T-helper 1 cell treated with Interleukin-12 subunit alpha and Interleukin-12 subunit beta and Interleukin-4 antibody, amounts not matched to agents 30 μg/mL and 1 μg/mL, for 36 hours (primary cell): ENCODE measurements at regions not wholly inside any gene's neighbourhood (a gene's known extent, or its start where the extent isn't known, plus 50 kb on each side); places are given as distances from the start of the nearest gene placed in this dataset.
"Not testable (repeated sequence)": the region's sequence is repeated elsewhere in the genome, so short reads cannot be mapped to it uniquely, and the experiment has no call there.

ENCODE experiments used
- H3K27ac Mint-ChIP-seq: one replicate; pipeline ENCODE4 v1.8.0; 2021; ENCODE audit warnings: mild to moderate bottlenecking, mixed read lengths
- H3K27me3 Mint-ChIP-seq: one replicate; pipeline ENCODE4 v1.8.0; 2021; ENCODE audit warnings: low read depth, mixed read lengths
- H3K36me3 Mint-ChIP-seq: one replicate; pipeline ENCODE4 v1.8.0; 2021; ENCODE audit warnings: low read depth, mixed read lengths
- H3K4me1 Mint-ChIP-seq: one replicate; pipeline ENCODE4 v1.8.0; 2021; ENCODE audit warnings: low read depth, mixed read lengths
- H3K4me3 Mint-ChIP-seq: one replicate; pipeline ENCODE4 v1.8.0; 2021; ENCODE audit warnings: mild to moderate bottlenecking, moderate library complexity, mixed read lengths
- H3K9me3 Mint-ChIP-seq: one replicate; pipeline ENCODE4 v1.8.0; 2021; ENCODE audit warnings: mixed read lengths

DNA sequence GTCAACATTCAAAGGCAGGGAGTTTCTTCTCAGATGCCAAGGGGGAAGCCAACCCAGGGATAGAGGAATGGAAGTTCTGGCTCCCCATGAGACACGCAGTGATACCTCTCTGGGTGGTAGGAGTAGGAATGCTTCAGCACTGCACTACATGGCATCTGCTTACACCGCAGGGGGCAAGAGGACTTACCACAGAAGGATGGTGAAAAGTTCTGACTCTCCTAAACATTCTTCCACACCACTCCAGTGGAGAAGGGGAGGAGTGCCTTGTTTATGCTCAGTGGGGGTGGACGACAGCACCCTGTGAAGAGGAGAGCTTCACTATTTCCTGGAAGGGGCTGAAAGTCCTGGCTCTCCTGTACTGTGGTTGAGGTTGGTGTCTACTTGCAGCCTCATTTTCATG lies 1011.3 kb upstream of the WWC1 start:
- Mint-ChIP-seq H3K27ac (no peak overlapping the region), H3K36me3 (no peaks in the 10 kb centered on the region), H3K4me3 (no peak overlapping the region), H3K27me3 (no peaks in the 10 kb centered on the region), H3K9me3 (peaks cover 3% of the 10 kb centered on the region), H3K4me1 (no peaks in the 10 kb centered on the region)

DNA sequence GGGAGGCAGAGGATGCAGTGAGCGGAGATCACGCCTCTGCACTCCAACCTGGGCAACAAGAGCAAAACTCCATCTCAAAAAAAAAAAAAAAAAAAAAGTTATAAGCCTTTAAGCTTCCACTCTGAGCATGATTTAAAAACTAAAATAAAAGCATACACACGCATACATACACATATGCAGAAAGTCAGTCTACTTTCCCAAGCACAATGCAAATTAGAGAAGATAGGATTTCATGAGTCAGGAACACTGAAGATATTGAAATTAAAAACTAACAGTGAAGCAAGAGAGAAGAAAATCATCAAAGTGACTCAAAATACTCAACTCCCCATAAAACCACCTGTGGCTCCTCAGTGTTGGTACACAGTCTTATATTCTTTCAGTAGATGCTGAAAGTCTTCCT lies 1009.5 kb upstream of the WWC1 start:
- Mint-ChIP-seq H3K27ac (no peak overlapping the region), H3K27me3 (no peaks in the 10 kb centered on the region), H3K4me3 (no peak overlapping the region), H3K4me1 (no peaks in the 10 kb centered on the region), H3K36me3 (no peaks in the 10 kb centered on the region), H3K9me3 (peaks cover 3% of the 10 kb centered on the region)

DNA sequence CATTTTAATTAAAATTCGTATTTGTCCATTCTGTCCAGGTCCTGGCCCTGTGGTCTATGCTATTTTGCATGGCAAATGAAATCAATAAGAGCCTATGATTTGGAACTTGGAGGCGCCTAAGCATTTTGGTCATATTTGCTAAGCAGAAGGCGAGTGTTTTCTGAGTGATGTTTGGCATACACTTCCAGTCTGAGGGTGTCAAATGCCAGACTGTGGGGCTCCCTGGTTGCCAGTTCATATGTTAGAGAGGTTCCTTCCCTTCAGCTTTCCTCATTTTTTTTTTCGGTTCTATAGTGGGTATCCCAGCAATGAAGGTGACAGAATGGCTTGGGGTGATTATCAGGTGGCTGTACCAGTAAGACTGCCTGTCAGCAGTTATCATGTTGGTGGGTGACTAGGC lies 1007.8 kb upstream of the WWC1 start:
- no peaks in the 10 kb centered on the region for H3K27me3 Mint-ChIP-seq
- no peaks in the 10 kb centered on the region for H3K36me3 Mint-ChIP-seq
- no peak overlapping the region for H3K27ac Mint-ChIP-seq
- H3K4me1 Mint-ChIP-seq = no peaks in the 10 kb centered on the region
- H3K4me3 Mint-ChIP-seq = no peak overlapping the region
- H3K9me3 Mint-ChIP-seq = peaks cover 3% of the 10 kb centered on the region

DNA sequence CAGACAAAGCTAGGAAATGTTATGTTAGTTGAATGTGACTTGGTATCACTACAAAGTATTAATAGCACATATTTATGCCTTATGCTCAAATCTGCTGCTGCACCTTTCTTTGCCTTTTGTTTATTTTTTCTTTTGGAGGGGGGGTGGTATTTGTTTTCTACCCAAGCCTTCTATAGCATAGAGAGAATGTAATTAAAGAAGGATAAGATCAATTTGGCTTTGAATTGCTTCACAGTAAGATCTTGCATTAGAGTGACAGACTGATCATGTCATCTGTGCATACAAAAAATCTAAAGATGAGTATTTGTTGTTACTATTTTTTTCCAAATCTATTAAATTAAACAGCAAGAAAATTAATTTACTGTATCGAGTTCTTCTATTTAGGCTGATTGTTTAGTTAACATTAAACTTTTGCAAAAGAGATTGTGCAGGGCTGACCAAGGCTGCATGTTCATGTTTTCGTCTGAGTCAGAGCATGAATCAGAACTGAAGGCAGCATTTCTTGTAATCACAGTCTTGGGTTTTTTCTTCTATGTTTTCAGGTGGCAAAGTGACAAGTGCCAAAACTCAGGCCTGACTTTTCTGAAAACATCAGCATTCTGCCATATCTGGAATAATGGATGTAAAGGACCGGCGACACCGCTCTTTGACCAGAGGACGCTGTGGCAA lies 1007.1 kb upstream of the WWC1 start:
- H3K27me3 Mint-ChIP-seq = no peaks in the 10 kb centered on the region
- no peaks in the 10 kb centered on the region for H3K36me3 Mint-ChIP-seq
- H3K27ac Mint-ChIP-seq = no peak overlapping the region
- no peak overlapping the region for H3K4me3 Mint-ChIP-seq
- H3K9me3 Mint-ChIP-seq = peaks cover 3% of the 10 kb centered on the region
- H3K4me1 Mint-ChIP-seq = no peaks in the 10 kb centered on the region

DNA sequence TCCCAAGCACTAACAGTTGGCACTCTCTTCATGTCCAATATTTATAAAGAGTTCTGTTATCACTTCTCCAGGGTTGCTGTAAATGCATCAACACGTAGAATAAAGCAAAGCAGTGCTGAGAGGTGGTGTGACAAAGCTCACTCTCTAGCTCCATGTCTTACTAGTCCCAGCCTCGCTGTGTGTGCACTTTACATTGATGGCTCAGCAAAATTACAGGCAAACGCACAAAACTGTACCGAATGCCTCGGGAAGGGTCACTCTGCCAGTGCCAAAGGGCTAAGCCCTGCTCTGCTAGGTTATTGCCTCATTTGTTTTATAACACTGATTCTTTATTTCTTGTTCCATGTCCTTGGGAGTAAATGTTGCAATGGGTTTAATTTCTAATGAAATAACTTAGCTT lies 1005.9 kb upstream of the WWC1 start:
- Mint-ChIP-seq H3K4me3 (no peak overlapping the region), H3K9me3 (peaks cover 3% of the 10 kb centered on the region), H3K4me1 (no peaks in the 10 kb centered on the region), H3K27me3 (no peaks in the 10 kb centered on the region), H3K27ac (no peak overlapping the region), H3K36me3 (no peaks in the 10 kb centered on the region)

DNA sequence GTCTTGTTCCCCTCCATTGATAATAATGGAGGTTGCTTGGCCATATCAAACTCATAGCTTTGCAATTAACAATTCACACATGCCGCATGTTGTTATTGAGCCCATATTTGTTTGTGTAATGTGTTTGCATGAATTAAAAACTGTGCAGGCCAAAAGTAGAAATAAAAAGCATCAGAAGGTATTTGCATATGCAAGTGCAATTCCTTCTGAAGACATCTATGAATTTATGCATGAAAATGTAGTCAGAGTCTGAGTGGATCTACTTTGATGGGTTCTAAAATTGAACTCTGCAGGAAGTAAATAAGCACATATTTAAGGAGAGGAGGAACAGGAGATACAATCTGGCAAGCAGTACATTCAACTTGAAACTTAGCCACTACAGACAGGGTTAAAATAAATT lies 1004.6 kb upstream of the WWC1 start:
- Mint-ChIP-seq H3K9me3 (peaks cover 3% of the 10 kb centered on the region), H3K4me3 (no peak overlapping the region), H3K36me3 (no peaks in the 10 kb centered on the region), H3K27me3 (no peaks in the 10 kb centered on the region), H3K27ac (no peak overlapping the region), H3K4me1 (no peaks in the 10 kb centered on the region)

DNA sequence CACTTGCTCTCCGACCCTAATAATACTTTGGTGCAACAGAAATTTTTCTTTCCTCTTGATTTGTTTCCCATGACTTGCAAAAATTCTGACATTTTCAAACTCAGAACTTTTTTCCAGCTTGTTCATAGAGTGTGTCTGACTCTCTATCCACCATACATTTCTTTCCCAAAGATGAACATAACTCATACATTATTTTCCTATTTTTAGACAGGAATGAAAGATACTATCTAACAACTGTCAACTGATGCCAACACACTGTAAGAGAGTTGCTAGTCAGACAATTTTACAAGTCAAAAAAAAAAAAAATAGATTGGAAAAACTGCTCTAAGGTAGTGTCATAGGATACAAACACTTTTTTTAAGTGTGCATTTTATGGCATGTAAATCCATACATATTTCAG lies 1001.0 kb upstream of the WWC1 start:
- Mint-ChIP-seq H3K36me3 (no peaks in the 10 kb centered on the region), H3K9me3 (peaks cover 4% of the 10 kb centered on the region), H3K4me1 (no peaks in the 10 kb centered on the region), H3K4me3 (no peak overlapping the region), H3K27me3 (no peaks in the 10 kb centered on the region), H3K27ac (no peak overlapping the region)

DNA sequence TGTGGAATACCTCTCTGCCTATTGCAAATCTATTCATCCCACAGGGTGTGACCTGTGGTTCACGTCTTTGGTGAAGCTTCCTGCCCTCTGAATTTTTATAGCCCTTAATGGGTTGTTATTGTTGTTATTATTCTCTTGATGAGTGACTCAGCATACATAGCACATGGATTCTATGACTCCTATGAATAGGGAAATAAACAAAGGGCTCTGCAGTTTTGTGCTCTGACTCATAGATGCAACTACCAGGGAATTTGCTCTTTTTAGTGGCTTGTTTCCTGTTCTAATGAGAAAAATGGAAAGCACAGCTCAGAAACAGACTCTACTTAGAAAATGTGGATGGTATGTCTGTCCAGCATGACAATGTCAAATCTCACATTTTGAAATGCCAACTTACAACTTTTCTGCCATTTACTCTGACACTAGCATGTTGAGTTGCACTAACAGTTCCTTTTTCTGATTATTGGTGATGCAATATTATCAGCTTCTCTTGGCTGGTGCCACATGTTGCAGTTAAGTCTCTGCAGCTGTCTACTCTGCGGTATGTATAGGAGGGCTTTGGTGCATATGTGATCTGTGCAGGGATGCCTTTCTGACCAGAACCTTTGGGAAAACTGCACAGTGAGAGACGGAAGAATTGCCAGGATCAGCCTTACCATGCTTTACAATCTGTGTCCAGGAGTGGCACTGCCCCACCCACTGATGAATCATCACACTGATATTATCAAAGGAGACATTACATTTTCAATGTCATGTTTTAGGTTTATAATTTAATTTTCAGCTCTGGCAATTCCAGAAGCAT lies 996.4 kb upstream of the WWC1 start:
- no peaks in the 10 kb centered on the region for H3K4me1 Mint-ChIP-seq
- no peaks in the 10 kb centered on the region for H3K36me3 Mint-ChIP-seq
- H3K27ac Mint-ChIP-seq = no peak overlapping the region
- H3K4me3 Mint-ChIP-seq = no peak overlapping the region
- H3K27me3 Mint-ChIP-seq = no peaks in the 10 kb centered on the region
- H3K9me3 Mint-ChIP-seq = peaks cover 8% of the 10 kb centered on the region

DNA sequence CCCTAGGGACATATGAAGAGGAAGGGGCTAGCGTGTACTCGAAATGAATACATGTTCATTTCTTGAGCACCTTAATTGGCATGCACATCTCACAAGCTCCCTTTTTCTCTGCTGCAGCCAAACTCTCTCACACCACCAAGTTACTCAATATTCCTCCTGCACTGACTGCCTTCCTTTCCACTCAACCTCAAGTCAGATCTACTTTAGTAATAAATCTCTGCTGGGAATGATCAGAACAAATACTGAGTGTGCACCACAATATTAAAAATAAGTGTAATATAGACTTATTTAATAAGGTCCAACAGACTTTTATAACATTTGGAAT lies 995.8 kb upstream of the WWC1 start:
- Mint-ChIP-seq H3K36me3 (no peaks in the 10 kb centered on the region), H3K4me3 (no peak overlapping the region), H3K27me3 (no peaks in the 10 kb centered on the region), H3K9me3 (peaks cover 11% of the 10 kb centered on the region), H3K27ac (no peak overlapping the region), H3K4me1 (no peaks in the 10 kb centered on the region)

DNA sequence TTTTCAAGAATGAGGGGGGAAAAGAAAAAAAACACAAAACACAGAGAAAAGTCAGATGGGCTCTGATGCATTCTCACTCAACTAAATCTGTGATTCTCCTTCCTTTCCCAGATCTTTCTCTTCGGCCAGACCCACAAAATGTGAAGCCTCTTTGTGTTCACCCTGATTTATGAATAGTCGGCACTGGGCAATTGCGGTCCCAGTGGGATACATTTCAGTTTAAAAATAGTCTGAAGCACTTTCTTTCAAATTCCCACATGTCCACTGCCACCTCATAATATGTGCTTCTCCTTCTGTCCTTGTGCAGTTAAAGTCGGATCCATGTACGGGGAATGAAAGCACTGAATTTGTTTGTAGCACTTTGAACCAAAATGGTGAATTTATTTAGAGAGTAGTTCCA lies 995.4 kb upstream of the WWC1 start:
- H3K4me3 Mint-ChIP-seq = no peak overlapping the region
- no peaks in the 10 kb centered on the region for H3K36me3 Mint-ChIP-seq
- peaks cover 14% of the 10 kb centered on the region for H3K9me3 Mint-ChIP-seq
- H3K4me1 Mint-ChIP-seq = no peaks in the 10 kb centered on the region
- H3K27me3 Mint-ChIP-seq = no peaks in the 10 kb centered on the region
- no peak overlapping the region for H3K27ac Mint-ChIP-seq

DNA sequence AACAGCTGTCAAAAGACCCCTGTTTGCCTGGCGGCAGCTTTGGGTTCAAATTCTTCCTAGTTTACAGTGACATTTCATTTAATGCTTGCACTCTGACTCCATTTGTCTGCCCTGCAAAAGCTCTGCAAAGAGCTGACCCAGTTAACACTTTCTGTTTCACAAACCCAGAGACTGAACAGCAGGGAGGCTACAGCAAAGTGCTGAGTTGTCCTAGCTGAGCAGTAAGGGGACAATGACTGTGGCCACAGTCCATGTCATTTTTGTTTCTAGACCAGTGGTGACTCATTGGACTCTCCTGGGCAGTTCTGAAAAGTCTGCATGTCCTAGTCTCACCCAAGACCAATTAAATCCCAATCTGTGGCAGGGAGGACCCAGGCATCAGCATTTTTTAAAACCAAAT lies 994.8 kb upstream of the WWC1 start:
- Mint-ChIP-seq H3K36me3 (no peaks in the 10 kb centered on the region), H3K4me3 (no peak overlapping the region), H3K9me3 (peaks cover 16% of the 10 kb centered on the region), H3K27ac (no peak overlapping the region), H3K27me3 (no peaks in the 10 kb centered on the region), H3K4me1 (no peaks in the 10 kb centered on the region)

DNA sequence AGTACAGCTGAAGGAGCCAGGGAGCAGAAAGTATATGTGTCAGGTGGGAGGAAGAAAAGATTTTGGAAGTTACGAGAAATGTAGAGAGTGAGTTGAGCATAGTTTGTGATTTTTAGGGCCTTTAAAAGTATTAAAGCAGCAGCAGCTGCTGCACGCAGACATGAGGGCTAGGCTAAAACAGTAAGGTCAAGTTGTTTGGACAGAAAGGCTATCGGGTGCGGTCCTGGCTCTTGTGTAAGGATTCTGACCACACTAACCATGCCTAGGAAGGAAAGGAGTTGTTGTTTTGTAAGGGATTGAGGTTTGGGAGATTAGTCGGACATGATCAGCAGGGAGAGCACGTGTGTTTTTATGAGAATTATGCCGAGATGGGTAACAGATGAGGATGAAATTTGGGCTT lies 991.6 kb upstream of the WWC1 start:
- peaks cover 17% of the 10 kb centered on the region for H3K9me3 Mint-ChIP-seq
- not testable (repeated sequence) for H3K27me3 Mint-ChIP-seq, H3K36me3 Mint-ChIP-seq, H3K27ac Mint-ChIP-seq, H3K4me1 Mint-ChIP-seq, H3K4me3 Mint-ChIP-seq

DNA sequence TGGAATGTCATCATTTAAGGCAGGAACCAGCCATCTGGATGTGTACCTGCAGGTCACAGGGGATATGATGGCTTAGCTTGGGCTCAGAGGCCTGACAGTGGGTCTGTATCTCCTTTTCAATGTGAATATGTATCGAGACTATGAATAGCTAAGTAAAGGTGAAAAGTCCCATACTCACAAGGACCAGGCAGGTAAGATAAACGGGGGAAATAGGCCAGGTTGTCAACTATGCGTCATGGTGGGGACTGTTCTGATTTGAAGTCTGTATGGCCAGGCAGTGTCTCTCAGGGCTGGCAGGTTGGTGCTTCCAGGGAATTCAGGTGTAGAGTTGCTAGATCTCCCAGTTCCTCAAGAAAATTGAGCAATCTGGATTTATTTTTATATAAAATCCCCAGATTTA lies 987.9 kb upstream of the WWC1 start:
- no peaks in the 10 kb centered on the region for H3K36me3 Mint-ChIP-seq
- H3K9me3 Mint-ChIP-seq = peaks cover 13% of the 10 kb centered on the region
- H3K4me1 Mint-ChIP-seq = no peaks in the 10 kb centered on the region
- no peak overlapping the region for H3K4me3 Mint-ChIP-seq
- H3K27ac Mint-ChIP-seq = no peak overlapping the region
- no peaks in the 10 kb centered on the region for H3K27me3 Mint-ChIP-seq

DNA sequence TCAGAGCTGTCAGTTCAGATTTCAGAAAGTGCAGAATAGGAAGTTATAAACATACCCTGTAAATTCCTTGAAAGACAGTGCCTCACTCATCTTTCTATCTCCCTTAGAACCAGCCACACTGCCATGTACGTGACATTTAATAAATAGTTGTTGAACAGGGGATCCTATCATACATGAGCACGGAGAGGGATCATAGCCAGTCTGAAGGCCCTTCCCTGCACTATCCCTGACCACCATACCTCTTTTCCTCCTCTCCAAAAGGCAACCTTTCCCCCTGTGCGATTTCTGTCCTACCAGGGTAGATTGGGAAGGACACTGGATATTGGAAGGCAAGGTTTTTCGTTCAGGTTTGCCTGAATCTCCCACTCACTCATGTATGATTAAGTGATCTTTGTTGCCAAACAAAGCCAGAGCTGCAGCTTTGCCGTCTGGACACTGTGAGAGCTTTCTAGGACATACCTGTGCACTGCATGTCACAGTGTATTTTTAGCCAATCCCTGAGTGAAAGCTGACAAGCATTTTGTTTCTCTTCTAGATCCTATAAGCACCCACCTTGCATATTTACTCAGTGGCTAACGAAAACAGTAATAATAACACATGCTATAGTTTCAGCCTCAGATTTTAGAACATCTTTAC lies 986.5 kb upstream of the WWC1 start:
- H3K4me3 Mint-ChIP-seq = no peak overlapping the region
- H3K4me1 Mint-ChIP-seq = no peaks in the 10 kb centered on the region
- H3K36me3 Mint-ChIP-seq = no peaks in the 10 kb centered on the region
- peaks cover 13% of the 10 kb centered on the region for H3K9me3 Mint-ChIP-seq
- no peaks in the 10 kb centered on the region for H3K27me3 Mint-ChIP-seq
- H3K27ac Mint-ChIP-seq = no peak overlapping the region

DNA sequence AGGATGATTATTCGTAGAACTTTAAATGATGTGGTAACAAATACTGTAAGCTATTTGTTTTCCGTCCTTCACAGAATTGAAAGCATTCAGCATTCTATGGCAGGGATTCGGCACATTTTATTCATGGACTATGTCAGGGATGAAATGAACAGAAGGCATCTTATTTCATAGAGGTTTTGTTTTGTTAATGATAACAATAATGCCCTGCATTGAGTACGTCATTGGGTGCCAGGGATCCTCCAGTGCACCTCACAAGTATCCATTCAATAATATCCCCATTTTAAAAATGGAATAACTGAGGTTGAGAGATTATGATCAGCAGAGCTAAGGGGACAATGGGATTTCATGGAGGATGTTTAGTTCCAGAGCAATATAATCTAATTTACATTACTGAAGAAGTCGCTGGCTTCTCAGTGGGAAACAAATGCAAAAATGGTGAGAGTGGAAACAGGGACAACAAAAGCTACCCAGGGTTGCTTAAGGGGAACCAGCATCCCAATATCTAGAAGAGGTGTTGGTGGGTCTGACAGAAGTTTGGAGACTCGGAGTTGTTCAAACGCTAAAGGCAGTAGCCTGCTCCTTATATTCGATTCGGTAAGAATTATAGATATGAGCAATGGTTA lies 985.7 kb upstream of the WWC1 start:
- Mint-ChIP-seq H3K4me1 (no peaks in the 10 kb centered on the region), H3K27ac (no peak overlapping the region), H3K4me3 (no peak overlapping the region), H3K36me3 (no peaks in the 10 kb centered on the region), H3K27me3 (no peaks in the 10 kb centered on the region), H3K9me3 (peaks cover 9% of the 10 kb centered on the region)
